ENCODE measurements at regions not wholly inside any gene's neighbourhood (a gene's known extent, or its start where the extent isn't known, plus 50 kb on each side); places are given as distances from the start of the nearest gene placed in this dataset.
"Not testable (repeated sequence)": the region's sequence is repeated elsewhere in the genome, so short reads cannot be mapped to it uniquely, and the experiment has no call there.

DNA sequence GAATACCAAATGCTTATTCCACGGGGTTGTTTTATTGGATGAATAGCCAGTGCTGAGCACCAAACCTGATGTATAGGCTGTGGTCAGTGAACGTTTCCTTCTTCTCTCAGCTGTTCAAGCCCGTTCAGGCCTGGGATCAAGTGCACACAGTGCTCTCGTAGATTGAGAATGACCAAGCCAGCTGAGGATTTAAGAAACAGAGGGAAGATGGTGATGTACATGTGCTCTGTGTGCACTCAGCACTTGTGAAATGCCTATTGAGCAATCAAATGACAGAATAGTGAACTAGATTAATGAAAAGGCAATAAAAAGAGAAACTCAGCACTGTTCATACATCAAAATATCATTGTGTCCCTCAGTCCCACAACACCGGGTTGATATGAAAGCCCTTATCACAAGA lies 302.5 kb downstream of the BMPER start:
- Mint-ChIP-seq H3K4me3 (no peak overlapping the region), H3K36me3 (ENCODE audit: low read depth) (no peaks in the 10 kb centered on the region), H3K27me3 (no peaks in the 10 kb centered on the region), H3K27ac (no peak overlapping the region), H3K4me1 (ENCODE audit: low read depth) (no peaks in the 10 kb centered on the region), H3K9me3 (peaks cover 8% of the 10 kb centered on the region)
- no peak for DNase-seq

GRCh38 chr7:34208878-34209621 lies 303.7 kb downstream of the BMPER start:
- Mint-ChIP-seq H3K27me3 (no peaks in the 10 kb centered on the region), H3K27ac (no peak overlapping the region)

GRCh38 chr7:34211018-34211417 lies 305.7 kb downstream of the BMPER start:
- Mint-ChIP-seq H3K27ac (no peak overlapping the region), H3K4me1 (ENCODE audit: low read depth) (no peaks in the 10 kb centered on the region), H3K9me3 (peaks cover 7% of the 10 kb centered on the region), H3K4me3 (no peak overlapping the region), H3K27me3 (no peaks in the 10 kb centered on the region), H3K36me3 (ENCODE audit: low read depth) (no peaks in the 10 kb centered on the region)
- no peak for DNase-seq

More at GRCh38 chr7:34208878-34209621, 303.7 kb downstream of the BMPER start:
- Mint-ChIP-seq H3K9me3 (peaks cover 8% of the 10 kb centered on the region), H3K36me3 (ENCODE audit: low read depth) (no peaks in the 10 kb centered on the region), H3K4me3 (no peak overlapping the region), H3K4me1 (ENCODE audit: low read depth) (no peaks in the 10 kb centered on the region)
- no peak for DNase-seq

DNA sequence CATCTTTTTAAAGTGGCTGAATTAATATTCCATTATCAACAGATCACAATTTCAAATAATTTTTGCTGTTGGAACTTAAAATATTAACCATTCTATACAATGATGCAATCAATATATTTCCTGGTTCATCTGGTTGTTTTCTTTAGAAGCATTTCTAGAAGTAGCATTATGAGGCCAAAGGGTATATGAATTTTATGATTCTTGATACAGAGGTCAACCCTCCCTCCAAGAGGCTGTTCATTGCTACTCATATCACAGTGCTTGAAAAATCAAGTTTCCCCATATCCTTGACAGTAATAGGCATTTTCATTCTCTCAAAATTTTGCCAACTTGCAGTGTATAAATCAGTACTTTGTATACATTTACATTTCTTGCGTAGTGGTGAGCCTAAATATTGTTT lies 312.6 kb downstream of the BMPER start:
- no peaks in the 10 kb centered on the region for H3K9me3 Mint-ChIP-seq
- DNase-seq, result no peak
- H3K4me3 Mint-ChIP-seq, result no peak overlapping the region
- no peaks in the 10 kb centered on the region for H3K27me3 Mint-ChIP-seq
- no peaks in the 10 kb centered on the region for H3K4me1 Mint-ChIP-seq (ENCODE audit: low read depth)
- no peaks in the 10 kb centered on the region for H3K36me3 Mint-ChIP-seq (ENCODE audit: low read depth)
- no peak overlapping the region for H3K27ac Mint-ChIP-seq

- no peak overlapping the region for H3K27ac Mint-ChIP-seq
- no peaks in the 10 kb centered on the region for H3K27me3 Mint-ChIP-seq
- DNase-seq, result no peak
- no peaks in the 10 kb centered on the region for H3K36me3 Mint-ChIP-seq (ENCODE audit: low read depth)
- H3K4me3 Mint-ChIP-seq, result no peak overlapping the region
- H3K4me1 Mint-ChIP-seq (ENCODE audit: low read depth), result no peaks in the 10 kb centered on the region
- no peaks in the 10 kb centered on the region for H3K9me3 Mint-ChIP-seq
Observed at GRCh38 chr7:34219153-34219718, 313.9 kb downstream of the BMPER start.

DNA sequence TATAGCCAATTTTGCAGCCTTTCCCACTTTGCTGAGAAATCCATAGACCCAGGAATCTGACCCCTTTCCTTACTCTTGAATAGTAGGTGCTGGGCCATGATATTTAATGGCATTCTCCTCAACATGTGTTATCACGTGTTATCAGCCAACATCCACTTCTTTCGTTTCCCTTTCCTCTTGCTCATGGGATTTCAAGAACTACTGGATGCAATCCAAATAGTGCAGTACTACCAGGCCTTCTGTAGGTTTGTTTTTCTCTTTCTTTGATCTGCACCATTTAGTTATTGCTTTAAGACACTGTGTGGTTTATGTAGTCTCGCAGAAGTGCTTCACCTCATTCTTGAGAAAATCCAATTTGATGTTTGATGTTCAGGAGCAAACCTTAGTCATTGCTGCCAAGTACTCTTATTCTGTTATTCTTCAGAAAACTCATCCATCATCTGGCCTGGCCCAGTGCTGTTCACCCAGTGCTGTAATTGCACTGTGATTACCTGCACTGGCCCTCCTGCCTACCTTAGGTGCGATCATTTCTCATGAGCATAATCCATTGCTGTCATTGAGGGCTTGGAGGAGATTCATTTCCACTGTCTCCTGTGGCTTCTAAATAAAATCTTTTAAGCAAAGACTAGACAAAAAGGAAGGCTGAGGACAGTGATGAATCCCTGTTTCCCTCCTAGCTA lies 315.3 kb downstream of the BMPER start:
- Mint-ChIP-seq H3K4me3 (no peak overlapping the region), H3K4me1 (ENCODE audit: low read depth) (no peaks in the 10 kb centered on the region), H3K27me3 (no peaks in the 10 kb centered on the region), H3K36me3 (ENCODE audit: low read depth) (no peaks in the 10 kb centered on the region), H3K27ac (no peak overlapping the region), H3K9me3 (peaks cover 1% of the 10 kb centered on the region)
- DNase-seq, result no peak

DNA sequence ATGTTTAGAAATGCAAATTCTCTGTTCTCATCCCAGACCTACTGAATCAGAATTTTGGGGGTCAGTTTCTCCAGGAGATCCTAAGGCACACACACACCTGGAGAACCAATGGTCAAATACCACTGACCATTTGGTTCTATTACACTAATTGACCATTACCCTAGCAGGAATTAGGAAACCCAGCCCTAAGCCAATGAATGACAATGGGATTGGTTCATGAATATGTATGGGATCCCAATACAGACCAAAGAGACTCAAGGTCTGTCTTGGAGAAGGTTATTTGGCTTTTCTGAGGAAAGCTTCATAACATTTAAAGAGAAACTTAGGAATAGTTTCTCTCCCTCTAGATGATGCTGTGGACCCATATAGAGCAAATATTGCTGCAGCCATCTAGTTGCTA lies 317.0 kb downstream of the BMPER start:
- no peak overlapping the region for H3K27ac Mint-ChIP-seq
- DNase-seq, result no peak
- no peaks in the 10 kb centered on the region for H3K27me3 Mint-ChIP-seq
- H3K9me3 Mint-ChIP-seq, result peaks cover 1% of the 10 kb centered on the region
- H3K4me1 Mint-ChIP-seq (ENCODE audit: low read depth), result no peaks in the 10 kb centered on the region
- no peak overlapping the region for H3K4me3 Mint-ChIP-seq
- H3K36me3 Mint-ChIP-seq (ENCODE audit: low read depth), result no peaks in the 10 kb centered on the region

DNA sequence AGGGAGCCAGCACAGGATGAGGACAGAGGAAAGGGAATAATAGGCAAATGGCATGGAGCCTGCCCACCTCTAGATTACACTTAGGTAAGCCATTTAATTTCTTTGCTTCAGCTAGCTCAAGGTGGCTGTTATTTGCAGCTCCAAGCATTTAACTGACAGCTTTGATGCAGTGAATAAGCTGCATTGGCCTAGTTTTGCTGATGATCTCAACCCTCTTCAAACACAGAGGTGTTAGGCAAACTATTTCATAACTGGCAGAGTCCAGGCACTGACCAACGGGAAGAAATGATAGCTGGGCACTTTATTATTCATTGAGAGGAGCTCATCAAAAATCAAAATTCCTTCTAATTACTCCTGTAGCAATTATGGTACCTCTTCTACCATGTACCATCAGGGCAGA lies 317.4 kb downstream of the BMPER start:
- DNase-seq, result no peak
- no peaks in the 10 kb centered on the region for H3K4me1 Mint-ChIP-seq (ENCODE audit: low read depth)
- H3K36me3 Mint-ChIP-seq (ENCODE audit: low read depth), result no peaks in the 10 kb centered on the region
- no peak overlapping the region for H3K4me3 Mint-ChIP-seq
- no peak overlapping the region for H3K27ac Mint-ChIP-seq
- peaks cover 1% of the 10 kb centered on the region for H3K9me3 Mint-ChIP-seq
- H3K27me3 Mint-ChIP-seq, result no peaks in the 10 kb centered on the region

- Mint-ChIP-seq H3K27ac (no peak overlapping the region), H3K27me3 (no peaks in the 10 kb centered on the region), H3K4me1 (ENCODE audit: low read depth) (no peaks in the 10 kb centered on the region), H3K4me3 (no peak overlapping the region), H3K36me3 (ENCODE audit: low read depth) (no peaks in the 10 kb centered on the region), H3K9me3 (peaks cover 1% of the 10 kb centered on the region)
- no peak for DNase-seq
Observed at GRCh38 chr7:34224281-34224680, 318.9 kb downstream of the BMPER start.

DNA sequence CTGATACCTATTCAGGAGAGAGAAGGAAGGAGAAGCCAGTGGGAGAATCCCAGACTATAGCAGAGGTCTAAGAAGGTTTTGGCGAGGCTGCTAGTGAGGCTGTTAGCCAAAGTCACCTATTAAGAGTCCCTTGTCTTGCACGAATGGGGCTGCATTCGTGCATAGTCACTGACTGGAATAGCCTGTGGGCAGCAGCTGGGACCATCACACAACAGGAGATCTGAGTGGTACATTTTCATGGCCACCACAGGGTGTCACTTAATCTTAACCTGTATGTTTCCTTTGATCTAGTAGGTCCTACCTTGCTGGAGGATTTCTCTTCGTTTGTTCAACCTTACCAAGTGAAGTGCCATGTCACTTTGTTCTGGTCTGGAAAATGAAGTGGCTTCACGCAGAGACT lies 319.9 kb downstream of the BMPER start:
- Mint-ChIP-seq H3K27ac (no peak overlapping the region), H3K9me3 (peaks cover 3% of the 10 kb centered on the region), H3K36me3 (ENCODE audit: low read depth) (no peaks in the 10 kb centered on the region), H3K27me3 (no peaks in the 10 kb centered on the region), H3K4me3 (no peak overlapping the region), H3K4me1 (ENCODE audit: low read depth) (no peaks in the 10 kb centered on the region)
- no peak for DNase-seq

DNA sequence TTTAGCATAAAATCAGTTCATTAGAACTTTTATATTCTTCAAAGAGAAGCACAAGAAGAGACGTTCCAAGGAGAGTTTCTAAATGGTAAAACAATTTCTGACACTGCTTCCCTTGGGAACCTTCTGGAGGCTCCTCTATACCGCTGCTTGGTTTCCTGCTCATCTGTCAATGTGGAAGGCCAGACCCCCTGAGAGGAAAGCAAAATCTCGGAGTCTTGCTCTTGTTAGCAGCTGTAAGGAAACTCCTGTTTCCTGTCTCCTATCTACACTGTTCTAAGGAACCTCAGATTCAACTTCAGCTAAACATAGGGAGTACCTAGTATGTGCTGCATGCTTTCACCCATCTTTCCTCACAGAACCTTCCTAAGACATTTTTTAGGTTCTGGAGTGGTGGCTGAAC lies 322.2 kb downstream of the BMPER start:
- DNase-seq, result no peak

GRCh38 chr7:34235101-34235500 lies 329.8 kb downstream of the BMPER start:
- not testable (repeated sequence) for H3K27ac Mint-ChIP-seq; H3K27me3 Mint-ChIP-seq; H3K36me3 Mint-ChIP-seq (ENCODE audit: low read depth); H3K4me1 Mint-ChIP-seq (ENCODE audit: low read depth); H3K9me3 Mint-ChIP-seq; H3K4me3 Mint-ChIP-seq; DNase-seq

More for the DNA sequence above, 322.2 kb downstream of the BMPER start:
- Mint-ChIP-seq H3K27ac (no peak overlapping the region), H3K4me3 (no peak overlapping the region), H3K9me3 (peaks cover 7% of the 10 kb centered on the region), H3K4me1 (ENCODE audit: low read depth) (no peaks in the 10 kb centered on the region), H3K27me3 (no peaks in the 10 kb centered on the region), H3K36me3 (ENCODE audit: low read depth) (no peaks in the 10 kb centered on the region)

GRCh38 chr7:34236057-34236456 lies 330.7 kb downstream of the BMPER start:
- DNase-seq, result no peak
- no peaks in the 10 kb centered on the region for H3K36me3 Mint-ChIP-seq (ENCODE audit: low read depth)
- H3K9me3 Mint-ChIP-seq, result peaks cover 4% of the 10 kb centered on the region
- no peak overlapping the region for H3K27ac Mint-ChIP-seq
- H3K4me1 Mint-ChIP-seq (ENCODE audit: low read depth), result no peaks in the 10 kb centered on the region
- no peaks in the 10 kb centered on the region for H3K27me3 Mint-ChIP-seq
- H3K4me3 Mint-ChIP-seq, result no peak overlapping the region

- Mint-ChIP-seq H3K36me3 (ENCODE audit: low read depth) (no peaks in the 10 kb centered on the region), H3K4me1 (ENCODE audit: low read depth) (no peaks in the 10 kb centered on the region), H3K27ac (no peak overlapping the region), H3K27me3 (no peaks in the 10 kb centered on the region), H3K4me3 (no peak overlapping the region), H3K9me3 (peaks cover 2% of the 10 kb centered on the region)
- DNase-seq, result no peak
Observed at GRCh38 chr7:34236839-34237492, 331.6 kb downstream of the BMPER start.

DNA sequence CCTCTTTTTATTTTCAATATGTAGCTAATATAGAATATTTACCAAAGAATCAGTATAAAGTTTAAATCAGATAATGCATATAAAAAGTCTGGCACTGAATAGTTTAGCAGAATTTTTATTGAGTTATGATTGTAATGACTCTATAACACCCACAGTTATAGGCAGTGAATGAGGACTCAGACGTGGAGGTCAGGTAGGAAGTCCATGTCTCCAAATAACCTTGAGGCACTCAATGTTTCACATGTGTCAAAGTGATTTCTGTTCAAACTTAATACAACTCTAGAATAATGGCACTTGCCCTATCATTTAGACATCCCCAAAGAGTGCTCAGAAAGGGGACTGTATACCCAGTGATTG lies 332.1 kb downstream of the BMPER start:
- Mint-ChIP-seq H3K27ac (no peak overlapping the region), H3K9me3 (peaks cover 2% of the 10 kb centered on the region), H3K4me3 (no peak overlapping the region), H3K4me1 (ENCODE audit: low read depth) (no peaks in the 10 kb centered on the region), H3K36me3 (ENCODE audit: low read depth) (no peaks in the 10 kb centered on the region), H3K27me3 (no peaks in the 10 kb centered on the region)
- DNase-seq, result no peak

All from activated T-cell treated with anti-CD3 and anti-CD28 coated beads, Interleukin-2, amount 50 U/mL, for 24 hours (primary cell).